ENCODE measurements at regions not wholly inside any gene's neighbourhood (a gene's known extent, or its start where the extent isn't known, plus 50 kb on each side); places are given as distances from the start of the nearest gene placed in this dataset.

GRCh38 chr1:244265507-244265906 is 186.2 kb downstream of the ADSS2 start:
- DNase-seq, result no peak

DNA sequence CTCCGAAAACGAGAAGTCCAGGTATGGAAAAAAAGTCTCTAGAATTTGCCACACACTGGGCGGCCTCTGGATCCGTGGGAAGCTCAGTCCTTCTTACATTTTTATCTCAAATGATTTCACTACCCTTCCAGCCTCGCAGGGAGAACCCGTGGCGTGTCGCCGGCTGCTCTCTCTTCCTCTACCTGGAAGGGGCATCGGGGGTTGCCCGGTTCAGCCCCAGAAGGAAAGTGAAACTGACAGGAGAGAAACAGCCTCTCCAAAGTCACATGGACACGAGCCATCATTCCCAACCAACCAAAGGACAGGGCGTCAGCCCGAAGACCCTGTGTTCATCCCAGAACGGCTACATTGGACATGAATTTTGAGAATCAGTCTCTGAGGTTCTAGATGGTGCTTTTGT is 182.5 kb downstream of the ADSS2 start:
- no peaks in the 10 kb centered on the region for H3K27me3 ChIP-seq (ENCODE audit: control insufficient read depth, insufficient read depth, low read length)
- no peak overlapping the region for H3K4me3 ChIP-seq (ENCODE audit: insufficient read depth, low read depth, low read length)
- no peak for DNase-seq
- no peaks in the 10 kb centered on the region for H3K36me3 ChIP-seq (replicated peaks; ENCODE audit: control insufficient read depth, insufficient read depth, low read length)

More at GRCh38 chr1:244265507-244265906, 186.2 kb downstream of the ADSS2 start:
- no peak overlapping the region for H3K4me3 ChIP-seq (ENCODE audit: insufficient read depth, low read depth, low read length)
- H3K36me3 ChIP-seq (replicated peaks; ENCODE audit: control insufficient read depth, insufficient read depth, low read length), result no peaks in the 10 kb centered on the region
- no peaks in the 10 kb centered on the region for H3K27me3 ChIP-seq (ENCODE audit: control insufficient read depth, insufficient read depth, low read length)

DNA sequence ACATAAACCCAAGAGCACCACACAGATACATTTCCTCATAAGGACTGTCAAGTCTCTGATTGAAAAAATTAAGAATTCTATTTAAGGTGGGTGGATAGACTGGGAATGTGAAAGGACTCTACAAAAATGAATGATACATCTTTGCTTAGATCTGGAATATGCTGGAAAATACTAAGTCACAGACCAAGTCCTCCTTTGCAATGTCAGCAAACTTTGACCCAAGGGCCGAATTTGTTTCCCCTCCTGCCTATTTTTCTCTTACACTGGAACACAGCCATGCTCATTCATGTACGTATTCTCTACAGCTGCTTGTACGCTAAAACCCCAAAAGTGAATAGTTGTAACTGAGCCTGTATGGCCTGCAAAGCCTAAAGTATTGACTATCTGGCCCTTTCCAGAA is 180.7 kb downstream of the ADSS2 start:
- no peak overlapping the region for H3K4me3 ChIP-seq (ENCODE audit: insufficient read depth, low read depth, low read length)
- no peaks in the 10 kb centered on the region for H3K36me3 ChIP-seq (replicated peaks; ENCODE audit: control insufficient read depth, insufficient read depth, low read length)
- H3K27me3 ChIP-seq (ENCODE audit: control insufficient read depth, insufficient read depth, low read length), result no peaks in the 10 kb centered on the region
- no peak for DNase-seq

- no peaks in the 10 kb centered on the region for H3K27me3 ChIP-seq (ENCODE audit: control insufficient read depth, insufficient read depth, low read length)
- no peak for DNase-seq
- H3K4me3 ChIP-seq (ENCODE audit: insufficient read depth, low read depth, low read length), result no peak overlapping the region
- no peaks in the 10 kb centered on the region for H3K36me3 ChIP-seq (replicated peaks; ENCODE audit: control insufficient read depth, insufficient read depth, low read length)
These were observed 179.9 kb downstream of the ADSS2 start for GRCh38 chr1:244271691-244272308.

DNA sequence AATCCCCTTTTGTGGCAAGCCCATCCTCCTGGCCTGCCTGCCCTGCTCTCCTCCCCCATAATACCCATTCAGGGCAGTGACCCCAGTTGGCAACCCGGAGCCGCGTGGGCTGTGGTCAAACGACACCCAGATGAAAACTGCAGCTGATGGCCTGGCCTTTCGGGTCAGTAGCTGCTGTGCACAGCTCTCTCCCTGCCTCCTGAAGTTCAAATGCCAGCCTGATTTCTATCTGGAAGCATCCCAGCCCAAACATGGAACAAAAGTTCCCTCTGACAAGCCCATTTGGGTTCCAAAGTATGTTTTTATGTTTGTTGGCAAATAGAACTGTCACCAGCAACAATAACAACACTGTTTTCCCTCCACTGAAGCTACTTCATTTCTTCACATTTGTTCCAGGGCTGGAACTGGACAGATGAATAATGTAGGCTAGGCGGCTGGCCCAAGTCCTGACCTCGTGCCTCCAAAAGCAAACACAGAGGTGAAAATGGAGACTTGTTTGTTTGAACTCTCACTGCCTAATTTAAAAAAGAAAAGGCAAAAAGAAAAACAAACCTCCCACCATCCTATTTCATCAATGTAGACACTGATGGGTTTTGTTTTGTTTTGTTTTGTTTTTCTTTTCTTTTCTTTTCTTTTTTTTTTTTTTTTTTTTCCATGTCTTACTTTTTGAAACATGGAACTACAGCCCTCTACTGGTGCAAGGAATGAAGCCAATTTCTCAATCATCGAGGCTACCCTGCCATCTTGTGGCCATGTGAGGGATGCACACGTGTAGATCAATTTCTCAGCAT is 179.0 kb downstream of the ADSS2 start:
- Histone ChIP-seq H3K27me3 (ENCODE audit: control insufficient read depth, insufficient read depth, low read length) (no peaks in the 10 kb centered on the region), H3K4me3 (ENCODE audit: insufficient read depth, low read depth, low read length) (no peak overlapping the region), H3K36me3 (replicated peaks; ENCODE audit: control insufficient read depth, insufficient read depth, low read length) (no peaks in the 10 kb centered on the region)
- peak; percentile 76 for DNase-seq

DNA sequence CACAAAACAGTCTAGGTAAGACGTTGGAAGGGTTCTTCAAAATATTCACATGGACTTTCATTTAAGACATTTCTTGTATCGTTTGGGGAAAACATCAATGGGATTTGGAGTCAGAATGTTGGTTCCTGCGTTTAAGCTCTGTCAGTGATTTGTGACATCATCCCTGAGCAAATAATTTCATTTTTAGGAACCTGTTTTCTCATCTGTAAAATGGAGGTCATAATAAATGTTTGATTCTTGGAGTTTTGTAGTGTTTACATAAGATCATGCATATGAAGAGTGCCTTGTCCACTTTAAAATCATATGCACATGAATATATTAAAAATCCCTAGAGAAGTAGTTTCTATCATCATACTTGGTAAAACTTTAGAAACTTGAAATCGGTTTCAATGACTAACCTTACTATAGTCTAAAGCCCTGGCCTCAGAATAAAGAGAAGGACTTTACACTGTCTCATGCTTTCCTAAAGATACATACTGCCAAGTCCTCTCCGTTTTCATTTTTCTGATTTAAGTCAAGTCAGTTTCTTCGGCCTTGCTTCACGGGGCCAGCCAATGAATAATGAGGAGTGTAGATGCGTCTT is 178.4 kb downstream of the ADSS2 start:
- DNase-seq, result no peak
- no peak overlapping the region for H3K4me3 ChIP-seq (ENCODE audit: insufficient read depth, low read depth, low read length)

DNA sequence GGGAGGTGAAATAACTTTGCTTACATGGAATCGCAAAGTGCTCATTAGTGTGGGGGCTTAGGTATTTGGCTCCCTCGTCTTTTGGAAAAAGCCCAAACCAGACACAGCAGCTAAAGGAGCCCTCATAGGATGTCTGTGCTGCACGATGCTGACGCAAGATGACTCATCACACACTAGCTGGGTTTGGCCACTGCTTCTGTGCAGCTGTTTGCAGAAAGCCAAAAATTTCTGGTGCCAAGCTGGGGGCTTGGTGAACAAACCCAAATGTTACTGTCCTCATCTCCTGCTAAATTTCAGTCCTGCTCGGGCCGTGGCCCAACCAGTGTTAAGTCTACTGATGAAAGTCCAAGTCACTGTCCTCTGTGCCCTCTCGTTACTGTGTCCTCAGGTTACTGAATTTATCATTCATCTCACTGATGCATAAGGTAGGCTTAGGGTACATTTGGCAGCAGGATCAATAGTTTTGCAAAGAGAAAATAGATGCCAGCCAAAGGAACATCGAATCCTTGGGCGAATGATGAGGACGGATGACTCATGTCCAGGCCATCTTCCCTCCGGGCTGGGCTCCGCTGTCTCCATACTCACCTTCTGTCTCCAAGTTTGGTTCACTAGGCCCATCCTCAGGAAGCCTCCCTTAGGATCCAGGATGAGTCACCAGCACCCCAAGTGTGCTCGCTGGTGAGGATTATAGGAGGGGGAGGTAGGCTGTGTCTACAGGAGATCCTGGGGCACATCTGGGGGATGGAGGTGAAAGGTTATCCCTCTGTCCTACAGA is 177.7 kb downstream of the ADSS2 start:
- Histone ChIP-seq H3K4me3 (ENCODE audit: insufficient read depth, low read depth, low read length) (no peak overlapping the region), H3K36me3 (replicated peaks; ENCODE audit: control insufficient read depth, insufficient read depth, low read length) (no peaks in the 10 kb centered on the region), H3K27me3 (ENCODE audit: control insufficient read depth, insufficient read depth, low read length) (no peaks in the 10 kb centered on the region)
- DNase-seq, result no peak

More for the DNA sequence above, 178.4 kb downstream of the ADSS2 start:
- H3K36me3 ChIP-seq (replicated peaks; ENCODE audit: control insufficient read depth, insufficient read depth, low read length), result no peaks in the 10 kb centered on the region
- H3K27me3 ChIP-seq (ENCODE audit: control insufficient read depth, insufficient read depth, low read length), result no peaks in the 10 kb centered on the region

- DNase-seq, result no peak
- Histone ChIP-seq H3K27me3 (ENCODE audit: control insufficient read depth, insufficient read depth, low read length) (no peaks in the 10 kb centered on the region), H3K36me3 (replicated peaks; ENCODE audit: control insufficient read depth, insufficient read depth, low read length) (no peaks in the 10 kb centered on the region), H3K4me3 (ENCODE audit: insufficient read depth, low read depth, low read length) (no peak overlapping the region)
These were observed 175.1 kb downstream of the ADSS2 start for GRCh38 chr1:244276646-244277045.

DNA sequence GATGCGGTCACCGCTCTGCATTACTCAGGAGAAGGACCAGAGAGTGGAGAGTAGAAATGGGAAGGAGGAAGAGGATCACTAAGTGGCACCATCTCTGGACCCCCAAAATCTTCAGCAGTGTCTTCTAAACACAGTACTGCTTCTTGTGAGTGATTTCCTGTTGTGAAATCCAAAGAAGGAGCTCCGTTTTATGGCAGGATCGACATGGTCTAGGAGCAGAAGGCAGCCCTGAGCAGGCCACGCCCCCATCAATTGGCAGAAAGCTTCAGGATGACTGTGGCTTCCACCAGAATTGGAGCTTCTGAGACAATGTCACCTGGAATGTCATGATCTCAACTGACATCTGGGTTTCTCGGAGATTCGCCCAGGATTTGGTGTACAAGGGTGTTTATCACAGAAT is 171.5 kb downstream of the ADSS2 start:
- Histone ChIP-seq H3K36me3 (replicated peaks; ENCODE audit: control insufficient read depth, insufficient read depth, low read length) (no peaks in the 10 kb centered on the region), H3K4me3 (ENCODE audit: insufficient read depth, low read depth, low read length) (no peak overlapping the region), H3K27me3 (ENCODE audit: control insufficient read depth, insufficient read depth, low read length) (no peaks in the 10 kb centered on the region)
- peak; percentile 21 for DNase-seq

- no peak for DNase-seq
- Histone ChIP-seq H3K27me3 (ENCODE audit: control insufficient read depth, insufficient read depth, low read length) (no peaks in the 10 kb centered on the region), H3K4me3 (ENCODE audit: insufficient read depth, low read depth, low read length) (no peak overlapping the region), H3K36me3 (replicated peaks; ENCODE audit: control insufficient read depth, insufficient read depth, low read length) (no peaks in the 10 kb centered on the region)
These were observed 170.8 kb downstream of the ADSS2 start for GRCh38 chr1:244280859-244281258.

- DNase-seq, result no peak
- H3K36me3 ChIP-seq (replicated peaks; ENCODE audit: control insufficient read depth, insufficient read depth, low read length), result no peaks in the 10 kb centered on the region
- no peak overlapping the region for H3K4me3 ChIP-seq (ENCODE audit: insufficient read depth, low read depth, low read length)
- no peaks in the 10 kb centered on the region for H3K27me3 ChIP-seq (ENCODE audit: control insufficient read depth, insufficient read depth, low read length)
These were observed 167.9 kb downstream of the ADSS2 start for GRCh38 chr1:244283772-244284171.

GRCh38 chr1:244284641-244285156 is 167.0 kb downstream of the ADSS2 start:
- Histone ChIP-seq H3K4me3 (ENCODE audit: insufficient read depth, low read depth, low read length) (no peak overlapping the region), H3K27me3 (ENCODE audit: control insufficient read depth, insufficient read depth, low read length) (no peaks in the 10 kb centered on the region), H3K36me3 (replicated peaks; ENCODE audit: control insufficient read depth, insufficient read depth, low read length) (no peaks in the 10 kb centered on the region)
- no peak for DNase-seq

- no peaks in the 10 kb centered on the region for H3K36me3 ChIP-seq (replicated peaks; ENCODE audit: control insufficient read depth, insufficient read depth, low read length)
- no peak for DNase-seq
- no peak overlapping the region for H3K4me3 ChIP-seq (ENCODE audit: insufficient read depth, low read depth, low read length)
- H3K27me3 ChIP-seq (ENCODE audit: control insufficient read depth, insufficient read depth, low read length), result no peaks in the 10 kb centered on the region
These were observed 165.4 kb downstream of the ADSS2 start for GRCh38 chr1:244286341-244286740.

GRCh38 chr1:244287726-244288125 is 164.0 kb downstream of the ADSS2 start:
- Histone ChIP-seq H3K27me3 (ENCODE audit: control insufficient read depth, insufficient read depth, low read length) (no peaks in the 10 kb centered on the region), H3K36me3 (replicated peaks; ENCODE audit: control insufficient read depth, insufficient read depth, low read length) (no peaks in the 10 kb centered on the region), H3K4me3 (ENCODE audit: insufficient read depth, low read depth, low read length) (no peak overlapping the region)
- no peak for DNase-seq
